SK-MEL-5 (cell line): ENCODE measurements at regions not wholly inside any gene's neighbourhood (a gene's known extent, or its start where the extent isn't known, plus 50 kb on each side); places are given as distances from the start of the nearest gene placed in this dataset.

ENCODE experiments used
- DNase-seq: peaks from one replicate; pipeline ENCODE4 v3.0.0-alpha.2; 2016; ENCODE audit warnings: low read depth, low spot score
- in situ Hi-C: cut with HindIII; loops from 2 replicates; pipeline ENCODE4 v1.10.0; 2016; ENCODE audit warnings: low sequenced_read_pairs, high pct_unique_total_duplicates, low pct_unique_long_range_greater_than_20kb

DNA sequence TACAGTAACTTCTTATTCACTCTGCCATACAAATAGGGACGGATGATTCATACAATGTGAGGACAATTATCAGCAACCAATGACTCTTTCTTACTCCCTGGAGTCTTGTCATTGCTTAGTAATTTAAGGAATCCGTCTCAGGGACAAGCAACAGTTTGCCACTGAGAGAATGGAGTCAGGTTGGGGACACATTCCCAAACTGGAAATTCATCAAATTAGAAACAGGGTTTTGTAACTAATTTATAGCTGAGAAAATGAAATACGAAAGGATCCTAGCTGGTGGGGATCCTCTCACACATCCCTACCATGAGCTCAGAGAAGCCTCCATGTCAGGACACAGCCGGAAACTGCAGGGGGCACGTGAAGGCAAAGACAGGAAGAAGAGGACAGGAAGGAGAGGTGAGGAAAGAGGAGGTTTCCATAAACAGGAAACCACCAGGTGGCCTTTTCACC is 50.4 kb upstream of the KDR start:
- DNase-seq, result no peak
- in situ Hi-C loops, result no loop called here

DNA sequence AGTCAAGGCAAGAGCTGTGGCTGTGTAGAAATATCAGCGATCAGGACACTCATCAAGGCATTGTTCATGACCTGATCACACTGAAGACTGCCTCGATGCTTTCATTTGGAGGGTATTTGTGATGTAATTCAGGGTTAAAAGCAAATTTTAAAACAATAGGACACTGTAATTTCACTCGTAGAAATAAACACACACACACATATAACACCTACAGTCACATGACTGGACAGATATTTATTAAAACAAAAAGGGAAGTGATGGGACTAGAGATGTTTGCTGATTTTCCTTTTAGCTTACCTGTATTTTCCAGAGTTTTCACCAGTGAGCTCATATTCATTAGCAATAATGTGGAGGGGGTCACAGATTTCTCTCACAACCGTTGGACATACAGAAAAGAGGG is 51.1 kb upstream of the KDR start:
- in situ Hi-C loops, result no loop called here
- no peak for DNase-seq

DNA sequence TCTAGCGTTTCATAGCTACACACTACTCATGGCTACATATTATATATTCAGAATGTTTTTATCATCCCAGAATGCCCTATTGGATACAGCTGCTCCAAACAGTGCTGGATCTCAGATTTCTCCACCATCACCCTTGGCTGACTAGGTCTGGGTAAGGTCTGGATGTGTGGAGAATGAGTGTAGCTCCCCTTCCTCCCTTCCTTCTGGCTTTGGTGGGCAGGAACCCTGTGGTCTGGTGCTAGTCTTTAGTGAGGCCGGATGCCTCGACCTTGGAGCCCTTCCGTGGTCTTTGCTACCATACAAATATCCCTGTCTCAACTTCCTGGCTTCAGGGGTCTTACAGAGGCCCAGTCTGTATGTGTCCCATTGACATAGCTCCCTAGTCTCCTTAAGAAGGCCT is 52.1 kb upstream of the KDR start:
- DNase-seq, result no peak
- in situ Hi-C loops, result no loop called here

DNA sequence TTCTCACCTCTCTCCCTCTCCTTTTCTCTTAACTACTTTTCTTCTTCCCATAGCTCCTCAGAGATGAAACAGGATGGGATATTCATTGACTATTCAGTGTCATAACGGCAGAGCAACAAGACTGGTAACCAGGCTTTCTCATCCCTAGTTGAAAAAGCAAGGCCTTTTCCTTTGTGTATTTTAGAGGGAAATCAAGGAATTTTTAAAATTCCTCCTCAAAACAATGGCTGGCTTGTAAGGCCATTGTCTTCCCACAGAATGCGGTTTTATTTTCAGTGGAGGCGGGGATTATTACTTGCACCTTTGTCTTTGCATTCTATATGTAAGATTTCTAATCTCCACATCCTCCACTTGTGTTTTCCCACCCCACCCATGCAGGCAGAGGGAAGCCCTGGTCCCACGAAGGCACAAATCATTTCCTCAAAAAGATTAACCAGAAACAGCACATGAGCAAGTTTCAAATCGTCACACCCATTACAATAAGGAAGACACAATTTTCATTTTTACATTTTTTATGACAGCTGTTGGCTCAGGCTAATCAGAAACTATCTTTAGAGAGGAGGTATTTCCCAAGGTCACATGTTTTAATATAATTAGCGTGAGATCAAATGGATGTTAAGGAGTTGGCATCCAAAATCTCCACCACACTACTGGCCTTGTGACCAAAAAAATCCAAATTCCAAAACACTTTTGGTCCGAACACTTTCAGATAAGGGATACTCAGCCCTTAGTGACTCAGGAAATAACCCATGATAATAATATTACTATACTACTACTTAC is 53.0 kb upstream of the KDR start:
- DNase-seq, result no peak
- in situ Hi-C loops, result no loop called here

DNA sequence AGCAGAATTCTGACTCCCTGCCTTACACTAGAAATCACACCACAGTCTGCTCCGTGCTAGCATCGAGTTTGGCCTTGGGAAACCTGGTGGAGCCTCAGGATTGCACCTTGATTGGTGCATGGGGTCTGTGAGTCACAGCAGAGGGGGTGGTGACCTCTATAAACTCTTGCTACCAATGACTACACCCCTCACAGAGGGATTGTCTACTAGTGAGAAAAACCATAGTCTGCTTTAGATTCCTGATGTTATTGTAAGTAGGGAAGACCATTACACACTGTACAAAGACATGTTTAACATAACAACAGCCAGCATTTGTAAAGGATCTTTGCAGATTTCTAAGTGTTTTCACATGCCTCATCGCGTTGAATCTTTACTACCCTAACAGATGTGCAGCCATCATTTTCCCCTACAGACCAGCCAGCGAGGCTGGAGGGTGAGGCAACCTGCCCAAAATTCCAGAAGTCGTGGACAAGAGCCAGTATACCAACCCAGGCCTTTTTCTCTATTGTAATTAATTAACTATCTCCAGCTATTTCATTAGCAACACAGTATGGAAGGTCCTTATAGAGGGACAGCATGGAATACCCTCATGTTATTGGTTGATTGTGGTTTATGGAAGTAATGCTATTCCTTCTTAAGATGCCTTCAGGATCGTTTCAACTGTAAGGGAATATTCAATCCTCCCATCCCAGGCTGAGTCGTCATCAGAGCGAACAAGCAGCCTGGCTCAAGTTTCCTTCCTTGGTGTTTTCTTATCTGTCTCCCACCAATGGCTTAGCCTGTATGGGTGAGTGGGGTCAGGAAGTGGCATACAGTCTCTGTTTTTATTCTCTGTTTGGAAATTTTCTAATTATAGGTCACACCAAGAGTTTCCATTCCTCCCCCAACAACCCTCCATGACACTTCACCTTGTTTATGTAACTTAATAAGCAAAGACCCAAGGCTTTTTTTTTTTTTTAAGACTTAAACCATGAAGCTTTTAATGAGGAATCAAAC is 55.9 kb upstream of the KDR start:
- in situ Hi-C loops, result no loop called here
- DNase-seq, result no peak

DNA sequence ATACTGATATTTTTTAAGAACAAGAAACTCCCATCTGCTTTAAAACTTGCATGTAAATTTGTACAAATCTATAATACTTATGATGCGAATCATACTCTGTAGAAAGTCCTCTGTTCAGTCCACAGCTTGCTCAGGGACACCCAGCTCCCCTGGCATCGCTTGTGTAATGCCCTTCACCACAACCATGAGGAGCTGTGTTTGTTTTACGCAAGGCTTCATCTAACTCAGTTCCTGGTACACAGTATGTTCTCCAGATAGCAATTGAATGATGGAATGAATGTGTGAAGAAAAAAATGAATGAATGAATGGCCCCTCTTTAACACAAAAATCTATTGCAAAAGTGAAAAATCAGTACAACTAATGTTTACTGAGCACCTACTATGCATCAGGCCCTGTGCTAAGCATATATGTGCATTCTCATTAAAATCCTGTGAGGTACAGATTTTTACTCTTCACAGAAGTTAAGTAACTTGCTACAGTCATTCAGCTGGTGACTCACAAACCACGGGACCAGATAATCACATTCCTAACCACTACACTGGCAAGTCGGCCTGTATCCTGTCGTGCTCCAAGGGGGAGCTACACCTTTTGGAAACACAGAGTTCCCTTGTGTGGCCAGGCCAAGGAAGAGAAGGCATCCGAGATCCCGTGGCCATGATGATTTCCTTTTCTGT is 58.7 kb upstream of the KDR start:
- DNase-seq, result peak; percentile 94

DNA sequence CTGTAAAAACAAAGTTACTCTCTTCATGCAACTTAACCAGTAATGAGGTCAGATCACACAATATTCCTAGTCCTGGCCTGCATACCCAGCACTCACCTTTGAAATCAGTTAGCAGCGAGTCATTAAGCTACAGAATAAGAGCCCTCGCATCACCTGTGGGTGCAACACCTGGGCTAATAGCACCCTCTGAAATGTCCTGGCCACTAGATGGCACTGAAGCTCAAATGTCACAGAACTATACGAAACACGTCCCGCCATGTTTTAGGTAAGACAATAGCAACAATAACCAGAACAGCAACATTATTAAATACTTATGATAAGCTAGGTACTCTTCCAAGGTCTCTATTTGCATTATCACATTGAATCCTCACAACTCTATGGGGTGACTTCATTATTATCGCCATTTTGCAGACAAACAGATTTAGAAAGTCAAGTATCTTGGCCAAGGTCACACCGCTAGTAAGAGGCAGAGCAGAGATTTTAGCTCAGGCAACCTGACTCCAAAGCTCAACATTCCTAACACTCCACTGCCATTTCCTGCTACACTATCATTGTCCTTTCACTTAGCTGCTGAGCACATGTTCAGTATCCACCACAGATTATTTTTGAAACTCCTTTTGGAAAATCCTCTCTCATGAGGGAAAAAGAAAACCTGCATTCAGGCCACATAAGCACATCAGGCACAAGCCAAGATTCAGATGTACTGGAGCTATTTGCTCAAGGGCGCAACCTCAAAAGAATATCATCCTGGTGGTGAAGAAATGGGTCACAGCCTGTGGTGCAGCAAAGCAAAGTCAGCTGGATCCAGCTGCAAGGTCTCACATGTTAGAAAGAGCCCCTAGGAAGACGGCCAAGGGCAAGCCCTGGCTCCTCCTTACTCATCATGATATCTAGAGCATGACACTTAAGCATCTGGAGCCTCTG is 59.5 kb upstream of the KDR start:
- no peak for DNase-seq

More for the DNA sequence above, 58.7 kb upstream of the KDR start:
- in situ Hi-C loops, result no loop called here

DNA sequence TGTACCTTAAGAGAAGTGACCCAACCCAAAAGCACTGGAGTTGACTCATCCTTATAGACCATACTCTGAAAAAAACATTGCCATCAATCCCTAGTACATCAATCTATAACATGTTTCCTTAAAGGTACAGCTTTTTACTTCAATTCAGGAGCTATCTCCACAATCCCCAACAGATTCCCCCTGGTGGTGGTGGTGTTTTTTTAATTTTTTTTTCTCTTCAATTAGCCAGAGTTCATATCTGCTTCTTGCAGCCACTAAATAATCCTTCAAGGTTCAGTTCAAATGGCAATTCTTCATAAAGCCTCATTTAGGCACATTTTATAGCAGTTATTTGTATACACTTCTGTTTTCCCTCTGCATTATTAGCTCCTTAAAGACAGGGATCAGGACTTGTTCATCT is 60.7 kb upstream of the KDR start:
- DNase-seq, result no peak
- in situ Hi-C loops, result no loop called here

More for the DNA sequence above, 59.5 kb upstream of the KDR start:
- in situ Hi-C loops, result no loop called here

DNA sequence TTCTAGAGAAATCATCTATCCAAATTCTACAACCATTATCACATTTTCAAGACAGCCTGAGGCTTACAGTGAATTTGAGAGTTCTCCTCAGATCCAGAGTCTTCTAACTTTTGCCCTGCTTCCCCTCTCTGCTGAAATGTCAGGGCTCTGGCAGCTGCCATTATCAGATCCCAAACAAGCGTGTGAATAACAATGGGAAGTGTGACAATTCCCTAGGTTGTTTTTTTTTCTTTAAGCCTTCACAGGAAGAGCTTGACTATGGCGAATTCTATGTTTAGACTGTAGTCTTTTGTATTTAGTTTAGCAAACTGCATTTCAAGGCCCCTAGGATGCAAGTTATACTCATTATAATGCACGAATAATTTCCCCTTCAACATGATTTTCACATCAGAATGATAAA is 61.3 kb upstream of the KDR start:
- no peak for DNase-seq
- in situ Hi-C loops, result no loop called here

DNA sequence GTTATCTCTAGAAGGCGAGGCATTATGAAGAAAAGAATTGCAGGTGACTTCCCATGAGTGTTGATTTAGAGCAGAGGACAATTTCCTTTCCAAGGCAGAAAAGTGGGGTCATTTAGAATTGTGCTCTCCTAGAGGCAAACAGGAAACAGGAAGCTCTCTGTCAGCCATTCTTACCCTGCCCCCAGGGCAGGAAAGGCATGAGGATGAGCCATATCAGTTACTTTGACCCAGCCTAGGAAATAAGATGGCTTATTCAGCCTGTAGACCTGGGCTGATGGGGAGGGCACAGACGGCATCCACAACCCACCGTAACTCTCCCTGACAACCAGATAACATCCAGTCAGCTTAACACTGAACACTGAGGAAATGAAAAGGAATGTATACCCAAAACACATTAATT is 88.8 kb upstream of the KDR start:
- peak; percentile 37 for DNase-seq
- in situ Hi-C loops, result no loop called here

DNA sequence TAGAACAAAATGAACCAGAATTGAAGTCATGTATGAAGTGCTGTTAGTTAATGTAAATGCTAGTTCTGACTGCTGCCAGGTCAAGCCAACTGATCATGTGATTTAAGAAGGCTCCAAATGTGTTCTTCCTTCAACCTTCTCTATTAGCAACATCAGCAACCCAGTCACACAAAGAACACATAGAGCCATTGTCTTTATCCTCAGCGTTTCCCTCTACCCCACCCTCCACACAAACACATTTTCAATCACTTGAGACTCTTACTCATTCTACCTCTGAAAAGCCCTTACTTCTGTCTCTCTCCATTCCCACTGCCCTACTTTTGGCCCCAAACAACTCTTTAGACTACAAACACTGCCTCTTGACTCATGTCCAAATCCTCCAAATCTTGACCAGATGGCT is 89.7 kb upstream of the KDR start:
- peak; percentile 44 for DNase-seq
- in situ Hi-C loops, result no loop called here

DNA sequence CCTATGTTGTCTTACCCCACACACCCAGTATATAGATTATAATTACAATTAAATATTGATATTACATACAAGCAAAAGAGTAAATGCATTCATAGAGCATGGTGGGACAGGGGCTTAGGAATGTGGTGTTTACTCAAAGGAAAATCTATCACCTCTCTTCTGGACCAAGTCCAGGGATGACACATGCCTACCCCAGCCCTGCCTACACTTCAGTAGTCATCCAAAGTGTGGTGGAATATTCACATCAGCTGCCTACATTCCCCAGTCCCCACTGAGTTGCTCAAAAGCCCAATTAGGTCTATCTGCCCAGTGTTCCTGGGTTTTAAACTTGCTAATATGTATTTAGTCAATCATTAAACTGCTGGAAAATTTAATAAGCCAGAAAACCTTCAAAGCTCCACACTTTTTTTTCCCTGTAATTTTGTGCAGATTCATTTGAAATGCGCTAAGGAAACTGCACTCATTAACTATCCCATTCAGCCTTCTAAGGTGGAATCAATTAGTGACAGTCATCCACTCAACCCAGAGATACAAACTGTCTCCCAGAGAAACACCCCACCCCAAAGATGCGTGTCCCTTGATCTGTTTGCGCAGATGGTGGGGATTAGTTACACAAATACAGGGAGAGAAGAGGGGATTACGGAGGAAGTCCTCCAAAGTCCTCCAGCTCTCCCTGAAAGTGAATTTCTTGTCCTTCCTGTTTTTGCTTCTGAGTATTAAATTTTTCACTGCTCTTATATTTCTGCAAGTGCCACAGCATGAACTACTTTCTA is 91.7 kb upstream of the KDR start:
- in situ Hi-C loops, result no loop called here
- no peak for DNase-seq

DNA sequence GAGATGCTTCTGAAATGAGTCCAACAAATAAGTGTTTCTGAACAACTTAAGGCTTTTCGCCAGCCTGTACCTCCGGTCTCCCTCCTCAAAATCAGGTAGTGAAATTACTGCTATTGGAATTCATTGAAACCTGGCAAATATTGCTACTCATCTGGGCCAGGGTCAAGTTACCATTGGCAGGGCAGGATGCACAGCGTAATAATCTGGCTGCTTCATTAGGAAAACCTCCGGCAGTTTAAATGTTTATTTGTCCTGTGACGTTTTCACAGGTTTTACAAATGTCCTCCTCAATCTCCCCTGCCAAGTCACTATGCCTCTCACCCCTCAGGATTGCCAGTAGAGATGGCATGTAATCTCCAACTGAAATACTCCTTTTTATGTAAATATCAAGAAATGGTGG is 92.6 kb upstream of the KDR start:
- in situ Hi-C loops, result no loop called here
- no peak for DNase-seq

DNA sequence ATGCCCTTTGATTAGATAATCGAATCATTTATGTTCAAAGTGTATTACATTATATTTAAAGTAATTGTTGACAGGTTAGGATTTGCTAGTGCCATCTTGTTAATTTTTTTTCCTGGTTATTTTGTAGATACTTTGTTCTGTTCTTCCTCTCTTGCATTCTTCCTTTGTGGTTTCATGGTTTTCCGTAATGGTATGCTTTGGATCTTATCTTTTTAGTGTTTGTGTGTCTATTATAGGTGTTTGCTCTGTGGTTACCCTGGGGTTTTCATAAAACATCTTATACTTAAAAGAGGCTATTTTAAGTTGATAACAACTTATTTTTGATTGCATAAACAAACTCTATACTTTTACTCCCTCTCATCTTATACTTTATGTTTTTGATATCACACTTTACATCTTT is 108.2 kb upstream of the SRD5A3 start:
- DNase-seq, result no peak
- in situ Hi-C loops, result no loop called here

DNA sequence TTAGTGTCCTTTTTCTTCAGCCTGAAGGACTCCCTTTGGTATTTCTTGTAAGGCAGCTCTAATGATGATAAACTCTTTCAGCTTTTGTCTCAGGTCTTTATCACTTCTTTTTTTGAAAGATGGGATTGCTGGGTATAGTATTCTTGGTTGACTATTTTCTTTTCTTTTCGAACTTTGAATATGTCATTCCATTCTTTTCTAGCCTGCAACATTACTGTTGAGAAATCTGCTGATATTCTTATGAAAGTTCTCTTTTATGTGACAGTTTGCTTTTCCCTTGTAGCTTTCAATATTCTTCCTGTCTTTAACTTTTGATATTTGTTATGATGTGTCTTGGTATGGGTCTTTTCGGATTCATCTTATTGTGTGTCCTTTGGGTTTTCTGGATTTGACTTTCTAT is 107.6 kb upstream of the SRD5A3 start:
- DNase-seq, result no peak
- in situ Hi-C loops, result no loop called here

DNA sequence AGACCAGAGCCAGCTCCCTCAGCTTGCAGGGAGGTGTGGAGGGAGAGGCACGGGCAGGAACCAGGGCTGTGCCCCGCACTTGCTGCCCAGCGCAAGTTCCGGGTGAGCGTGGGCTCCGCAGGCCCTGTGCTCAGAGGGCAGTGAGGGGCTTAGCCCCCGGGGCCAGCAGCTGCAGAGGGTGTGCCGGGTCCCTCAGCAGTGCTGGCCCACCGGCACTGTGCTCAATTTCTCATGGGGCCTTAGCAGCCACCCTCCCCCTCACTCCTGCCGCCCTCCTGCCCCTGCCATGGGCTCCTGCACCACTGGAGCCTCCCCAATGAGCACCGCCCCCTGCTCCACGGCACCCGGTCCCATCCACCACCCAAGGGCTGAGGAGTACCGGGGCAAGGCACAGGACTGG is 104.6 kb upstream of the SRD5A3 start:
- in situ Hi-C loops, result no loop called here
- no peak for DNase-seq

DNA sequence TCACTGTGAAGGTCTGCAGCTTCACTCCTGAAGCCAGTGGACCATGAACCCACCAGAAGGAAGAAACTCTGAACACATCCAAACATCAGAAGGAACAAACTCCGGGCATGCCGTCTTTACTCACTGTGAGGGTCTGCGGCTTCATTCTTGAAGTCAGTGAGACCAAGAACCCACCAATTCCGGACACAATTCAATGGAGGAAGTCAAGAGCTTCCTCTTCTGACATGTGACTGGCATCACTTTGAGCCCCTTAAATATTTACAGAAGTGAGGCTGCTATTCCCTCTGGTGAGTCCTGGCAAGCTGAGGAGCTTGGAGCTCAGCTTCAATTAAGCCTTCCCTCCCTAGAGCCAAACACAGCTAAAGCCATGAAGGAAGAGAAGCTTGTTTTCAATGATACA is 103.5 kb upstream of the SRD5A3 start:
- DNase-seq, result no peak
- in situ Hi-C loops, result no loop called here
